ENCODE measurements at regions not wholly inside any gene's neighbourhood (a gene's known extent, or its start where the extent isn't known, plus 50 kb on each side); places are given as distances from the start of the nearest gene placed in this dataset.

DNA sequence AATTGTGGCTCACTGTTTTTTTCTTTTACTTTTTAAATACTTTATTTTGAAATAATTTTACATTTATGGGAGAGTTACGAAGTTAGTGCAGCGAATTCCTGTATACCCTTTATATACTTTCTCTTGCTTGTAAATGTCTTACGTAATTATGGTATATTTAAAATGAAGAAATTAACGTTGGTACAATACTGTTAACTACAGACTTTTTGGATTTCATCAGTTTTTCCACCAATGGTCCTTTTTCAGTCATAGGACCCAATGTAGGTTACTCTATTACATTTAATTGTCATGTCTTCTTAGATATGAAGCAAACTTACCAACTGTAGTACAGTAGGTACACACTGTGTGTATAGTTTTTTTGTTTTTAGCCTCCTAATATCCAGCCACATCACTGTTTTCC lies 76.3 kb downstream of the BOLA3 start:
- Histone ChIP-seq H2AFZ (ENCODE audit: control insufficient read depth, low read length) (no peak overlapping the region), H3K79me2 (ENCODE audit: control insufficient read depth, insufficient read depth, low read length) (peaks cover 7% of the 10 kb centered on the region), H3K27ac (ENCODE audit: control insufficient read depth, insufficient read depth, low read length) (no peak overlapping the region), H3K4me1 (ENCODE audit: control insufficient read depth, extremely low read depth, insufficient read depth, low read length) (peaks cover 6% of the 10 kb centered on the region), H3K4me3 (ENCODE audit: control insufficient read depth in 2 of 3, extremely low read depth in 1 of 3, insufficient read depth in 2 of 3, low read depth in 1 of 3, low read length in 3 of 3) (no peak overlapping the region), H3K36me3 (ENCODE audit: control insufficient read depth in 2 of 2, extremely low read depth in 1 of 2, insufficient read depth in 2 of 2, low read length in 2 of 2) (peaks cover 0 to 13% of the 10 kb centered on the region in 2 experiments), H3K9me3 (ENCODE audit: control insufficient read depth, low read depth, low read length) (no peaks in the 10 kb centered on the region), H3K27me3 (ENCODE audit: control insufficient read depth, extremely low read depth, insufficient read depth, low read length) (no peaks in the 10 kb centered on the region), H3K4me2 (ENCODE audit: control insufficient read depth, extremely low read depth, insufficient read depth, low read depth, low read length) (no peak overlapping the region), H3K9ac (ENCODE audit: control insufficient read depth, extremely low read depth, insufficient read depth, low read length) (no peak overlapping the region), H4K20me1 (ENCODE audit: control insufficient read depth, extremely low read depth, insufficient read depth, low read length) (peaks cover 3% of the 10 kb centered on the region), H3K9me1 (ENCODE audit: control insufficient read depth, extremely low read depth, insufficient read depth, low read length) (no peaks in the 10 kb centered on the region)
- dilution Hi-C loops (cut with MboI; ENCODE audit: extremely low pct_ligation_motif_present, low sequenced_read_pairs) = no loop called here
- FAIRE-seq (no peak), DNase-seq (ENCODE audit: low read depth, low spot score) (no peak)
- TF ChIP-seq, protein P1, sequence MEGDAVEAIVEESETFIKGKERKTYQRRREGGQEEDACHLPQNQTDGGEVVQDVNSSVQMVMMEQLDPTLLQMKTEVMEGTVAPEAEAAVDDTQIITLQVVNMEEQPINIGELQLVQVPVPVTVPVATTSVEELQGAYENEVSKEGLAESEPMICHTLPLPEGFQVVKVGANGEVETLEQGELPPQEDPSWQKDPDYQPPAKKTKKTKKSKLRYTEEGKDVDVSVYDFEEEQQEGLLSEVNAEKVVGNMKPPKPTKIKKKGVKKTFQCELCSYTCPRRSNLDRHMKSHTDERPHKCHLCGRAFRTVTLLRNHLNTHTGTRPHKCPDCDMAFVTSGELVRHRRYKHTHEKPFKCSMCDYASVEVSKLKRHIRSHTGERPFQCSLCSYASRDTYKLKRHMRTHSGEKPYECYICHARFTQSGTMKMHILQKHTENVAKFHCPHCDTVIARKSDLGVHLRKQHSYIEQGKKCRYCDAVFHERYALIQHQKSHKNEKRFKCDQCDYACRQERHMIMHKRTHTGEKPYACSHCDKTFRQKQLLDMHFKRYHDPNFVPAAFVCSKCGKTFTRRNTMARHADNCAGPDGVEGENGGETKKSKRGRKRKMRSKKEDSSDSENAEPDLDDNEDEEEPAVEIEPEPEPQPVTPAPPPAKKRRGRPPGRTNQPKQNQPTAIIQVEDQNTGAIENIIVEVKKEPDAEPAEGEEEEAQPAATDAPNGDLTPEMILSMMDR (optimal IDR thresholded peaks at IDR 0.05 in 1 of 3, IDR thresholded peaks at IDR 0.05 in 1 of 3, conservative IDR thresholded peaks at IDR 0.05 in 1 of 3; ENCODE audit: extremely low read depth in 1 of 3, insufficient read depth in 2 of 3, low read length in 3 of 3) = no peak

DNA sequence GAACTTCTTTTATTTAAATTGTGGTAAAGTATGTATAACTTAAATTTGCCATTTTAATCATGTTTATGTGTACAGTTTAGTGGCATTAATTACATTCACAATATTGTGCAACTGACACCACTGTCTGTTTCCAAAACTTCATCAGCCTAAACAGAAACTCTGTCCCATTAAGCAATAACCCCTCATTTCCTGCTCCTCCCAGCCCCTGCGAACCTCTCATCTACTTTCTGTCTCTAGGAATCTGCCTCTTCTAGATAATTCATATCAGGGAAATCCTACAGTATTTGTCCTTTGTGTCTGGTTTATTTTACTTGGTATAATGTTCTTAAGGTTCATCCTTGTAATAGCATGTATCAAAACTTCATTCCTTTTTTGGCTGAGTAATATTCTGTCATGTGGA lies 75.1 kb downstream of the BOLA3 start:
- peaks cover 6% of the 10 kb centered on the region for H3K4me1 ChIP-seq (ENCODE audit: control insufficient read depth, extremely low read depth, insufficient read depth, low read length)
- no peak overlapping the region for H3K4me3 ChIP-seq (ENCODE audit: control insufficient read depth in 2 of 3, extremely low read depth in 1 of 3, insufficient read depth in 2 of 3, low read depth in 1 of 3, low read length in 3 of 3)
- DNase-seq (ENCODE audit: low read depth, low spot score) = no peak
- no peaks in the 10 kb centered on the region for H3K27me3 ChIP-seq (ENCODE audit: control insufficient read depth, extremely low read depth, insufficient read depth, low read length)
- no peak overlapping the region for H3K9ac ChIP-seq (ENCODE audit: control insufficient read depth, extremely low read depth, insufficient read depth, low read length)
- H3K79me2 ChIP-seq (ENCODE audit: control insufficient read depth, insufficient read depth, low read length) = peaks cover 6% of the 10 kb centered on the region
- H3K4me2 ChIP-seq (ENCODE audit: control insufficient read depth, extremely low read depth, insufficient read depth, low read depth, low read length) = no peak overlapping the region
- TF ChIP-seq EZH2 (IDR thresholded peaks at IDR 0.05; ENCODE audit: low read length) = no peak
- TF ChIP-seq, protein P1 (optimal IDR thresholded peaks at IDR 0.05 in 1 of 3, IDR thresholded peaks at IDR 0.05 in 1 of 3, conservative IDR thresholded peaks at IDR 0.05 in 1 of 3; ENCODE audit: extremely low read depth in 1 of 3, insufficient read depth in 2 of 3, low read length in 3 of 3) = no peak
- H2AFZ ChIP-seq (ENCODE audit: control insufficient read depth, low read length) = no peak overlapping the region
- peaks cover 2% of the 10 kb centered on the region for H3K9me1 ChIP-seq (ENCODE audit: control insufficient read depth, extremely low read depth, insufficient read depth, low read length)
- H4K20me1 ChIP-seq (ENCODE audit: control insufficient read depth, extremely low read depth, insufficient read depth, low read length) = peaks cover 3% of the 10 kb centered on the region
- no peak for FAIRE-seq
- peaks cover 0 to 13% of the 10 kb centered on the region in 2 experiments for H3K36me3 ChIP-seq (ENCODE audit: control insufficient read depth in 2 of 2, extremely low read depth in 1 of 2, insufficient read depth in 2 of 2, low read length in 2 of 2)
- H3K27ac ChIP-seq (ENCODE audit: control insufficient read depth, insufficient read depth, low read length) = no peak overlapping the region
- H3K9me3 ChIP-seq (ENCODE audit: control insufficient read depth, low read depth, low read length) = no peaks in the 10 kb centered on the region
- dilution Hi-C loops (cut with MboI; ENCODE audit: extremely low pct_ligation_motif_present, low sequenced_read_pairs) = no loop called here
